MM.1S (cell line): ENCODE measurements at regions not wholly inside any gene's neighbourhood (a gene's known extent, or its start where the extent isn't known, plus 50 kb on each side); places are given as distances from the start of the nearest gene placed in this dataset.

Experiments used
- DNase-seq: peaks from one replicate; pipeline ENCODE4 v3.0.0-alpha.2; 2015
- H2AFZ ChIP-seq: fragments of 300-600 bp; sonication (generic); 2 replicates; pipeline ENCODE4 v1.6.0; 2016; ENCODE audit warnings: antibody characterized with exemption, low read length
- H3F3A ChIP-seq: fragments of 300-600 bp; sonication (generic); 2 replicates; pipeline ENCODE4 v1.6.1; 2016; ENCODE audit warnings: mild to moderate bottlenecking, antibody characterized with exemption, low read length, moderate library complexity, mixed read lengths; ENCODE audit not compliant: insufficient read depth
- H3K27ac ChIP-seq: fragments of 300-600 bp; sonication (generic); 2 replicates; pipeline ENCODE4 v1.5.1; 2016; ENCODE audit warnings: mild to moderate bottlenecking, low read length
- H3K27me3 ChIP-seq: fragments of 300-600 bp; sonication (generic); replicated peaks from 2 replicates; pipeline ENCODE4 v1.6.0; 2016; ENCODE audit warnings: low read length; ENCODE audit not compliant: insufficient read depth
- H3K36me3 ChIP-seq: fragments of 300-600 bp; sonication (generic); replicated peaks from 2 replicates; pipeline ENCODE4 v1.6.1; 2016; ENCODE audit warnings: mild to moderate bottlenecking, low read length, mixed read lengths; ENCODE audit not compliant: insufficient read depth
- H3K4me1 ChIP-seq: fragments of 300-600 bp; sonication (generic); 2 replicates; pipeline ENCODE4 v1.6.1; 2016; ENCODE audit warnings: low read length, mixed read lengths
- H3K4me2 ChIP-seq: fragments of 300-600 bp; sonication (generic); 2 replicates; pipeline ENCODE4 v1.6.0; 2016; ENCODE audit warnings: low read depth, low read length
- H3K4me3 ChIP-seq: fragments of 300-600 bp; sonication (generic); 2 replicates; pipeline ENCODE4 v1.5.1; 2016; ENCODE audit warnings: low read length, mixed read lengths
- H3K79me2 ChIP-seq: fragments of 300-600 bp; sonication (generic); 2 replicates; pipeline ENCODE4 v1.6.1; 2016; ENCODE audit warnings: mixed run types, low read length, mixed read lengths
- H3K9ac ChIP-seq: fragments of 300-600 bp; sonication (generic); 2 replicates; pipeline ENCODE4 v1.6.1; 2016; ENCODE audit warnings: low read length, mixed read lengths
- H3K9me2 ChIP-seq: fragments of 300-600 bp; sonication (generic); replicated peaks from 2 replicates; pipeline ENCODE4 v1.6.1; 2016; ENCODE audit warnings: mild to moderate bottlenecking, low read length, mixed read lengths; ENCODE audit not compliant: insufficient read depth
- H3K9me3 ChIP-seq: fragments of 300-600 bp; sonication (generic); replicated peaks from 2 replicates; pipeline ENCODE4 v1.6.1; 2016; ENCODE audit warnings: mild to moderate bottlenecking, low read length, mixed read lengths; ENCODE audit not compliant: insufficient read depth
- H4K20me1 ChIP-seq: fragments of 300-600 bp; sonication (generic); 2 replicates; pipeline ENCODE4 v1.6.1; 2016; ENCODE audit warnings: mild to moderate bottlenecking, low read length, moderate library complexity, mixed read lengths; ENCODE audit not compliant: insufficient read depth
- EZH2 ChIP-seq: fragments of 300-600 bp; sonication (generic); optimal IDR thresholded peaks from 2 replicates; pipeline ENCODE3; 2017; ENCODE audit warnings: low read depth, mild to moderate bottlenecking, antibody characterized with exemption, low read length, mixed read lengths
- EZH2phosphoT487 ChIP-seq: fragments of 300-600 bp; sonication (generic); IDR thresholded peaks from 2 replicates; pipeline ENCODE4 v1.6.1; 2018; ENCODE audit warnings: antibody characterized with exemption, low read length
- TF ChIP-seq, protein P1 (sequence below): fragments of 300-600 bp; sonication (generic); IDR thresholded peaks from 2 replicates; pipeline ENCODE4 v1.5.1; 2016; ENCODE audit warnings: antibody characterized with exemption, low read length, mixed read lengths

DNA sequence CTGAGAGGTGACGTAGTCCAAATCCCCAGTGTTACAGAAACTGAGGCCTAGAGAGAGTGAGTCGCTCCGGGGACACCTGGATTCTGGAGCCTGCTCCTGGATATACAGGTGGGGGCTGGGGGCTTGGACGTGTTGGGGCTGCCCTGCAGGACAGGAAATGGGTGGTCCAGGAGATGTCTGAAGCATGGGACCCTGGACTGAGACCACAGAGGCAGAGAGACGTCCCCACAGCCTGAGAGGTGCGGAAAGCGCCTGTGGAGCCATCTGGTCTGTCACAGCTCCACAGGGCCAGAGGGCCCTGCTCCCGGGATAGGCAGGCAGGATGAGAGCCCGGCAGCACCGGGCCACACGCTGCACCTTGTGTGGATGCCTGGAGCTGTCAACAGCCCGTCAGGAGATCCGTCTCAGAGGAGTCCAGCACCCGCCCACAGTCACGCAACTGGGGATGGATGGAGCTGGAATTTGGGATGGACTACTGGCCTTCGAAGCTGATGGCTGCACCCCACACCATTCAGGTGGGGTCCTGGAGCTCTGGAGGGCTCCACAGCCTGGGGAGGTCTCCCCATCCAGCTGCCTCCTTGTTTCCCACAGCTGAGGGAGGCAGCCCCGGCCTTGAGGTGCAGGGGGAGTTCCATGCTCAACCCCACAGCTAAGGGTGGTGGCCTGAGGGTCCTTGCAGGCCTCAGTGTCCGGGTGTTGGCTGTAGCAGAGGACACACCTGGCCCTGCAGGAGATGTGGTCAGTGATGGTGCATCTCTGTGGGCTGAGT lies 303.0 kb downstream of the NDUFA10 start:
- no peak for TF ChIP-seq EZH2phosphoT487
- no peak for TF ChIP-seq EZH2
- TF ChIP-seq, protein P1, sequence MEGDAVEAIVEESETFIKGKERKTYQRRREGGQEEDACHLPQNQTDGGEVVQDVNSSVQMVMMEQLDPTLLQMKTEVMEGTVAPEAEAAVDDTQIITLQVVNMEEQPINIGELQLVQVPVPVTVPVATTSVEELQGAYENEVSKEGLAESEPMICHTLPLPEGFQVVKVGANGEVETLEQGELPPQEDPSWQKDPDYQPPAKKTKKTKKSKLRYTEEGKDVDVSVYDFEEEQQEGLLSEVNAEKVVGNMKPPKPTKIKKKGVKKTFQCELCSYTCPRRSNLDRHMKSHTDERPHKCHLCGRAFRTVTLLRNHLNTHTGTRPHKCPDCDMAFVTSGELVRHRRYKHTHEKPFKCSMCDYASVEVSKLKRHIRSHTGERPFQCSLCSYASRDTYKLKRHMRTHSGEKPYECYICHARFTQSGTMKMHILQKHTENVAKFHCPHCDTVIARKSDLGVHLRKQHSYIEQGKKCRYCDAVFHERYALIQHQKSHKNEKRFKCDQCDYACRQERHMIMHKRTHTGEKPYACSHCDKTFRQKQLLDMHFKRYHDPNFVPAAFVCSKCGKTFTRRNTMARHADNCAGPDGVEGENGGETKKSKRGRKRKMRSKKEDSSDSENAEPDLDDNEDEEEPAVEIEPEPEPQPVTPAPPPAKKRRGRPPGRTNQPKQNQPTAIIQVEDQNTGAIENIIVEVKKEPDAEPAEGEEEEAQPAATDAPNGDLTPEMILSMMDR, result no peak
- H3K36me3 ChIP-seq, result no peaks in the 10 kb centered on the region
- H3K9ac ChIP-seq, result no peak overlapping the region
- H3K9me2 ChIP-seq, result no peaks in the 10 kb centered on the region
- no peaks in the 10 kb centered on the region for H4K20me1 ChIP-seq
- no peak overlapping the region for H3K4me2 ChIP-seq
- H2AFZ ChIP-seq, result no peak overlapping the region
- H3F3A ChIP-seq, result no peaks in the 10 kb centered on the region
- H3K79me2 ChIP-seq, result no peaks in the 10 kb centered on the region
- H3K4me1 ChIP-seq, result no peaks in the 10 kb centered on the region
- no peak overlapping the region for H3K27ac ChIP-seq
- no peak overlapping the region for H3K4me3 ChIP-seq
- H3K27me3 ChIP-seq, result no peaks in the 10 kb centered on the region
- DNase-seq, result no peak
- no peaks in the 10 kb centered on the region for H3K9me3 ChIP-seq

- no peak overlapping the region for H2AFZ ChIP-seq
- H3K79me2 ChIP-seq, result no peaks in the 10 kb centered on the region
- no peak overlapping the region for H3K9ac ChIP-seq
- H3K27ac ChIP-seq, result no peak overlapping the region
- H3K27me3 ChIP-seq, result no peaks in the 10 kb centered on the region
- no peaks in the 10 kb centered on the region for H3K4me1 ChIP-seq
- no peak for DNase-seq
- TF ChIP-seq, protein P1, result no peak
- TF ChIP-seq EZH2phosphoT487 (no peak), EZH2 (no peak)
- H4K20me1 ChIP-seq, result no peaks in the 10 kb centered on the region
- H3K9me2 ChIP-seq, result no peaks in the 10 kb centered on the region
- no peaks in the 10 kb centered on the region for H3F3A ChIP-seq
- no peak overlapping the region for H3K4me2 ChIP-seq
- H3K9me3 ChIP-seq, result no peaks in the 10 kb centered on the region
- H3K36me3 ChIP-seq, result no peaks in the 10 kb centered on the region
- no peak overlapping the region for H3K4me3 ChIP-seq
Observed at GRCh38 chr2:239721531-239721930, 303.6 kb downstream of the NDUFA10 start.

DNA sequence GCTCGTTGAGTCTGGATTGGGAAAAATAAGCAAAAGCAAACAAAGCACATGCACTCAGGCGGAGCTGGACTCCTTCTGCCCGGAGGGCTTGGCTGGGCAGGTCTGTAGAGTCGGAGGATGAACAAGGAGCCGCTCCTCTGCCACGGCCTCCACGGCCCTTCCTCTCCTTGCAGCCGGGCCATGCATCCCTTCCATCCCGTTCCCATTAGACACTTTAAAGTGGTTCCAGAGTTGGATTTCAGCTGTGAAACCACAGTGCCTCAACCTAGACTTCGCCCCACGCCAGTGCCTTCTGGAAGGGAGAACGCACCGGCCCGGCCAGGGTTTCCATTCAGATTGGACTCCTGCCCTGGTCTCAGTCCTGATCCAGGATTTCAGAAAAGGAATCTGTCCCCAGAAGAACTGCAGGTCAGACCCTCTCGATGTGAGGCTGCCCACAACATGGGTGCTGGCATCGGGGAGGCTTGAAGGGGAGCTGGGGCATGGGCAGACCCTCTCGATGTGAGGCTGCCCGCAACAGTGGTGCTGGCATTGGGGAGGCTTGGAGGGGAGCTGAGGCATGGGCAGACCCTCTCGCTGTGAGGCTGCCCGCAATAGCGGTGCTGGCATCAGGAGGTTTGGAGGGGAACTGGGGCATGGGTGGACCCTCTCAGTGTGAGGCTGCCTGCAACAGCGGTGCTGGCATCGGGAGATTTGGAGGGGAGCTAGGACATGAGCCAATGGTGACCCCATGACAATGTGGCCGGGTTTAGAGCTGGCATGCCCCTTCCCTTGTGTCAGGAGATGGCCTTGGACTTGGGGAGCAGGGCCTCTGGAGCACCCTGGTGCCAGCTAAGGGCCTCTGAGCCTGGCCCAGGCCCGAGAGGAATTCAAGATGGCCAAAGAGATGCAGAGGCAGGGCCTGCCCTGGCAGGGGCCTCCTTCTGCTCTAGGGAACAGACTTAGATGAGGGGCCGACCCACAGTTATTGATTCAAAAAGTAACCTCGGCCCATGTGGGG lies 304.5 kb downstream of the NDUFA10 start:
- Histone ChIP-seq H3K4me3 (no peak overlapping the region), H3K27ac (no peak overlapping the region), H2AFZ (no peak overlapping the region), H3K36me3 (no peaks in the 10 kb centered on the region), H4K20me1 (no peaks in the 10 kb centered on the region), H3K9ac (no peak overlapping the region), H3K9me2 (no peaks in the 10 kb centered on the region), H3K27me3 (no peaks in the 10 kb centered on the region), H3K4me2 (no peak overlapping the region), H3K79me2 (no peaks in the 10 kb centered on the region), H3K9me3 (no peaks in the 10 kb centered on the region), H3K4me1 (no peaks in the 10 kb centered on the region), H3F3A (no peaks in the 10 kb centered on the region)
- DNase-seq, result no peak
- TF ChIP-seq EZH2phosphoT487, result no peak
- TF ChIP-seq, protein P1, result no peak
- no peak for TF ChIP-seq EZH2
